ENCODE measurements at regions not wholly inside any gene's neighbourhood (a gene's known extent, or its start where the extent isn't known, plus 50 kb on each side); places are given as distances from the start of the nearest gene placed in this dataset.
"Not testable (repeated sequence)": the region's sequence is repeated elsewhere in the genome, so short reads cannot be mapped to it uniquely, and the experiment has no call there.

GRCh38 chr2:13335862-13336535 is 619.3 kb downstream of the TRIB2 start:
- no peak for DNase-seq (ENCODE audit: low read depth in 1 of 2, low spot score in 1 of 2)

DNA sequence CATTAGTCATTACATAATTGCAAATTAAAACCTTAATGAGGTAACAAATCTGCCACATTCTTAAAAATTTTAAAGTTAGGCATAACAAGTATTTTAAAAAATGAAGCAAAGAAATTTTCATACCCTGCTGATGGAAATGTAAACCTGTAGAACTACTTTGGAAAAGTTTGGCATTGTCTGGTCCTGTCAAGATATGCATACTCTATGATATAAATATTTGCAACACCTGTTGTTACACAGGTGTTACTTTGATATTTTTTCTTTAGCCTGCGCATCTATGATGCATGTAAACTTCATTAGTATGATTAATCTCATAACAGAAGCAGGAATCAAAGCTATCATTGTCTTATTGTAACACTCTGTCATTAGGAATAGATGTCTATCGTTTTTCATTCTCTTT is 634.3 kb downstream of the TRIB2 start:
- no peak for DNase-seq (ENCODE audit: low read depth in 1 of 2, low spot score in 1 of 2)

- no peak for DNase-seq (ENCODE audit: low read depth in 1 of 2, low spot score in 1 of 2)
Observed at GRCh38 chr2:13353083-13353482, 636.3 kb downstream of the TRIB2 start.

DNA sequence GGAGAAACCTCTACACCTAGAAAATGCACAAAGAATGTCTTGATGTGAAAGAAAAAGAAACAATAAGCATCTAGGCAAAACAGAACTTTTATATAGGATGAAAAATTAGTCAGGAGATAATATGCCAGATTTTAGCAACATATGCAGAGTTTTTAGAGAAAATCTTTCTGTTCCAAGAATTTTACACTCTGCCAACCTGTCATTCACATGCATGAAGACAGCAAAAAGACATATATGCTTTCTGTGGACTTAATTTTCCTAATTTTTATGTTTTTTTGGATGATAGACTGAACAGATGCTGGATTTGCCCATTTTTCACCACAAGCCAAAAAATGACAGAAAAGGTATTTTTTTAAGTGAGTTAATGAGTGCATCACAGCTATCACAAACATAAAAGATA is 637.3 kb downstream of the TRIB2 start:
- no peak for DNase-seq (ENCODE audit: low read depth in 1 of 2, low spot score in 1 of 2)

DNA sequence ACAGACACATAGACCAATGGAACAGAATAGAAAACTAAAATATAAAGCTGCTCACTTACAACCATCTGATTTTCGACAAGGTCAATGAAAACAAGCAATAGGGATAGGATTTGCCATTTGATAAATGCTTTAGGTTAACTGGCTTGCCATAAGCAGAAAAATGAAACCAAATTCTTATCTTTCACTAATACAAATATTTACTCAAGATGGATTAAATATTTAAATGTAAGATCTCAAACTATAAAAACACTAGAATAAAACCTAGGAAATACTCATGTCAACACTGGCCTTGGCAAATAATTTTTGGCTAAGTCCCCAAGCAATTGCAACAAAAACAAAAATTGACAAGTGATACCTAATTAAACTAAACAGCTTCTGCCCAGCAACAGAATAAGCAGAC is 665.2 kb downstream of the TRIB2 start:
- DNase-seq (ENCODE audit: low read depth in 1 of 2, low spot score in 1 of 2): not testable (repeated sequence)

GRCh38 chr2:13389172-13389571 is 672.4 kb downstream of the TRIB2 start:
- not testable (repeated sequence) for DNase-seq (ENCODE audit: low read depth in 1 of 2, low spot score in 1 of 2)

GRCh38 chr2:13390676-13391075 is 673.9 kb downstream of the TRIB2 start:
- no peak for DNase-seq (ENCODE audit: low read depth in 1 of 2, low spot score in 1 of 2)

- no peak for DNase-seq (ENCODE audit: low read depth in 1 of 2, low spot score in 1 of 2)
Observed at GRCh38 chr2:13401312-13401711, 684.6 kb downstream of the TRIB2 start.

DNA sequence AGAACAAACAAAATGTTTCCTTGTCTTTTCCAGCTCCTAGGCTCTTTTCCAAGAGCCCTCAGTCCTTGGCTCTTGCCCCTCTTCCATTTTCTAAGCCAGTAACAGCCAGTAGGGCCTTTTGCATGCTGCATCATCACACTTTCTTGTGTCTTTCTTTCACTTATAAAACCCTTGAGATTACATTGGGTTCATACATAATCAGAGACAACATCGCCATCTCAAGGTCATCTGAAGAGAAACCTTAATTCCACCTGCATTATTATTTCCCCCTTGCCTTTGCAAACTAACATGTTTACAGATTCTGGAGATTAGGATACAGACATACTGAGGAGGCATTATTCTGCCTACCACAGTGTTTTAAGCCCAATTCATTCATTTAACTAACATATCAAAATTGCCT is 697.3 kb downstream of the TRIB2 start:
- DNase-seq (ENCODE audit: low read depth in 1 of 2, low spot score in 1 of 2): no peak

GRCh38 chr2:13414897-13415296 is 698.2 kb downstream of the TRIB2 start:
- DNase-seq (ENCODE audit: low read depth in 1 of 2, low spot score in 1 of 2): no peak

DNA sequence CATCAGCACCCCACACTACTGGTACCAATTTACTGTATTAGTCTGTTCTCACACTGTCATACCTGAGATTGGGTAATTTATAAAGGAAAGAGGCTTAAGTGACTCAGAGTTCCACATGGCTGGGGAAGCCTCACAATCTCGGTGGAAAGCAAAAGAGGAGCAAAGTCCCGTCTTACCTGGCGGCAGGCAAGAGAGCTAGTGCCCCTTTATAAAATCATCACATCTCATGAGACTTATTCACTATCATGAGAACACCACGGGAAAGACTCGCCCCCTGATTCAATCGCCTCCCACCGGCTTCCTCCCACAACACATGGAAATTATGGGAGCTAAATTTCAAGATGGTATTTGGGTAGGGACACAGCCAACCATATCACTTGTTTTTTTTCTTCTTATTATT is 717.2 kb downstream of the TRIB2 start:
- no peak for DNase-seq (ENCODE audit: low read depth in 1 of 2, low spot score in 1 of 2)

DNA sequence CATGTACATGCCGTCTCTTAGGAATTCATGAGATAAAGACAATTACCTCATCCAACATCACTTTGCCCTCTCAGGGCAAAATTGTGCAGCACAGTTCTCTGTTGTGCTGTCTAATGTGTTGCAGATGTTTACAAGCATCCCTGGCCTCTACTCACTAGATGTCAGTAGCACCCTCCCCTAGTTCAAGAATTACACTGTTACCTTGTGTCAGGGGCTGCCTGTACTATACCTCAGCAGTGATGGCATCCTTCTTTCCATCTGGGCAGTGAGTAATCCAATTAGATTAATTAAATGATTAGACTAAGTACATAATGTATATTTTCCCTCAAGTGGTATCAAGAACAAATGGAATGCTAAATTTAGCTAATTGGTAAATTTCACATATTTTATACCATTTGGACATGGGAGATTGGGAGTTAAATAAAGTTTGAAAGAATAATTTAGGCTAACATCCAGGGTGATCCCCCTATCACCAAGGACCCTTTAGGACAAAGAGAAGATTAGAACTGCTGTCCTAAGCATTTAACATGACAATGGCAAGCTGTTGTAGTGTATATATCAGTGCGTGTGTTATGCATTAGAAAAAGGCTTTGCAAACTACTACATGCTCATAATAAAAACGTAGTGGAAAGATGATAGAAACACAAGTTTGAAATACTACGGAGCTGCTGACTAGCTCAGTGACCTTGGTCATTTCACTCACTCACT is 727.0 kb downstream of the TRIB2 start:
- not testable (repeated sequence) for DNase-seq (ENCODE audit: low read depth in 1 of 2, low spot score in 1 of 2)

- DNase-seq (ENCODE audit: low read depth in 1 of 2, low spot score in 1 of 2): no peak
Observed at GRCh38 chr2:13462464-13462863, 745.7 kb downstream of the TRIB2 start.

- DNase-seq (ENCODE audit: low read depth in 1 of 2, low spot score in 1 of 2): no peak
Observed at GRCh38 chr2:13466076-13466475, 749.3 kb downstream of the TRIB2 start.

GRCh38 chr2:13474538-13474937 is 757.8 kb downstream of the TRIB2 start:
- no peak for DNase-seq (ENCODE audit: low read depth in 1 of 2, low spot score in 1 of 2)

DNA sequence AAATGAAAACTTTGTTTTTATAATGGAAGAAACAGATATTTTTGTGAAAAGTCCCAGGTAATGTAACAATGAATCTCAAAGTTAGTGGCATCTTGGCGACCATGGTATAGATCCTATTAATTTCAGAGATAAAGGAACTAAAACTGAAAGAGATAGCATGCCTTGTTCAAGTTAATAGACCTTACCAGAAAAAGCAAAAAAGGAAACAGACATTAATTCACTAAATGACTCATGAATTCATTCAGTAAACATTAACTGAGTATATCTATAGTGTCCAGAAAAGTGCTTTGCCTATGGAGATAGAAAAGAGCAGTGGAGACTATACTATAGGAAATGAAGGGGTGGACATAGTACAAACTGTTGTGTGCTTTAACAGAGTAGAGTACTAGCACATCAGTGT is 763.3 kb downstream of the TRIB2 start:
- no peak for DNase-seq (ENCODE audit: low read depth in 1 of 2, low spot score in 1 of 2)

GRCh38 chr2:13481201-13481600 is 764.5 kb downstream of the TRIB2 start:
- no peak for DNase-seq (ENCODE audit: low read depth in 1 of 2, low spot score in 1 of 2)

- DNase-seq (ENCODE audit: low read depth in 1 of 2, low spot score in 1 of 2): no peak
Observed at GRCh38 chr2:13485256-13485655, 768.5 kb downstream of the TRIB2 start.

- DNase-seq (ENCODE audit: low read depth in 1 of 2, low spot score in 1 of 2): no peak
Observed at GRCh38 chr2:13488965-13489364, 772.2 kb downstream of the TRIB2 start.

DNA sequence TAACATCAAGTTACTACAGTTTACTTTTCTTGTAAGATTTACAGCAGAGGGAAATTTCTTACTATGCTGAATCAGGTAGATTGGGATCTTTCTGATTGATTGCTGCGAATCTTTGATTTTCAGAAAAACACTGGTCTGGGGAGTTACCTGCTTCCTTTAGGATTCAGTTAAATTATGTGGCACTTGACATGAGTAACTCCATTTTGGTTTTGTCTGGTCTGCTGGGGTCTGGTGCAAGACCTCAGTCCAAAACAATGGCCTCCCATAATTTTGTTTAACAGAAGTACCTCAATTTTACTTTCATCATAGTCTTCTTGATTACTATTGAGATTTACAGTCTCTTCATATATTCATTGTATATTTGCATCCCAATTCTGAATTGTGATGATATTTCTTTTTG is 775.5 kb downstream of the TRIB2 start:
- no peak for DNase-seq (ENCODE audit: low read depth in 1 of 2, low spot score in 1 of 2)

DNA sequence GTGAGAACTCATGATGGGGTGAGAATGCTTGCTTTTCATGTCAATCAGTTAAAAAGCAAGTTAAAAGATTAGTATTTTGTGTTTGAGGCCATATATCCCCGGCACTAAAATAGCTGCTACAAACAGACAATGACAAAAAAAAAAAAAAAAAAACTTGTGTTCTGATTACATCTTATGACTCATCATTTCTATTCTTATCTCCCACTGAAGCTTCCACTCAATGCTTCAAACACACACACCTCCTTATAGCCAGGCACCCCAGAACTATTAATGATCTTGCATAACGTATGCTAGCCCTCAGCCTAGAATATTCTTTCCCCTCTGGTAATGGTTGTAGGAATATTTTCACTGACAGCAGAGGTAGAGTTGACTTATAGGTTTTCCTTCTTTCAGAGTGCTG is 778.3 kb downstream of the TRIB2 start:
- no peak for DNase-seq (ENCODE audit: low read depth in 1 of 2, low spot score in 1 of 2)

DNA sequence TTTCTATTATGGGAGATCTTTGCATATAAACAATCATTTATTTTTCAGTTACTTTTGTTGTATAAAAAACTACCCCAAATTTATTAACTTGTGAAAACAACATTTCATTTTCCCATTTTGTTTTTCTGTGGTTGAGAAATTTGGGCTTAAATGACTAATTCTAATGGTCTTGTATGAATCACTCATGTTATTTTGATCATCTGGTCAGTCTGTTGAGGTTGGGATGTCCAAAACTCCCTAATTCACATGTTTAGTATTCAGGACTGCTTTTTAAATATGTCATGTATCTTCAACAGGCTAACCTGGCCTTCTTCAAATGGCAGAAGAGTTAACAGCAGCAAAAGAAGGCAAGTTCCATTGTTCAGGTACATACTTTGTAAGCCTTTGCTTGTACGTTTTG is 788.1 kb downstream of the TRIB2 start:
- no peak for DNase-seq (ENCODE audit: low read depth in 1 of 2, low spot score in 1 of 2)

GRCh38 chr2:13508671-13509070 is 791.9 kb downstream of the TRIB2 start:
- no peak for DNase-seq (ENCODE audit: low read depth in 1 of 2, low spot score in 1 of 2)

All from stimulated activated CD4-positive, alpha-beta T cell treated with anti-CD3 and anti-CD28 coated beads, Interleukin-15, amount 100 ng/mL, for 1 hour (primary cell).